PC-9 (cell line): ENCODE measurements at regions not wholly inside any gene's neighbourhood (a gene's known extent, or its start where the extent isn't known, plus 50 kb on each side); places are given as distances from the start of the nearest gene placed in this dataset.

ENCODE experiments used
- BruUV-seq: library from RNA; stranded (reverse); fragments of 400-500 nt; replicated peaks from 2 replicates; lab custom pipeline; 2021; lab: Mats Ljungman, UMichigan
- CTCF ChIA-PET: fragments of 300-600 bp; sonication (Branson Sonifier 250); formaldehyde crosslinking; loops from one replicate; lab custom pipeline; 2022; ENCODE audit warnings: antibody characterized with exemption; lab: Charles Lee
- POLR2A ChIA-PET: fragments of 300-600 bp; sonication (Branson Sonifier 250); formaldehyde crosslinking; loops from one replicate; lab custom pipeline; 2022; ENCODE audit warnings: antibody characterized with exemption; ENCODE audit not compliant: unreplicated experiment; lab: Charles Lee
- DNase-seq, 2 experiments: peaks; one replicate each; pipeline versions ENCODE4 v3.0.0 to v3.0.0-alpha.2; 2015 to 2022; ENCODE audit warnings: mixed read lengths in 1 of 2
- H2AFZ ChIP-seq: fragments of 200-600 bp; sonication (generic); 2 replicates; pipeline ENCODE4 v1.8.1; 2017; ENCODE audit warnings: antibody characterized with exemption
- H3F3A ChIP-seq: fragments of 200-600 bp; sonication (generic); 2 replicates; pipeline ENCODE4 v1.8.1; 2017; ENCODE audit warnings: antibody characterized with exemption, mild to moderate bottlenecking, low read depth; ENCODE audit not compliant: insufficient read depth
- H3K27ac ChIP-seq: fragments of 200-600 bp; sonication (generic); 2 replicates; pipeline ENCODE4 v1.6.1; 2016; ENCODE audit warnings: mixed run types
- H3K27me3 ChIP-seq: fragments of 200-600 bp; sonication (generic); 2 replicates; pipeline ENCODE4 v1.6.1; 2016; ENCODE audit warnings: low read depth, mixed run types; ENCODE audit not compliant: insufficient read depth
- H3K36me3 ChIP-seq: fragments of 200-600 bp; sonication (generic); 2 replicates; pipeline ENCODE4 v1.6.1; 2016; ENCODE audit warnings: low read depth, mixed run types
- H3K4me1 ChIP-seq: fragments of 200-600 bp; sonication (generic); replicated peaks from 2 replicates; pipeline ENCODE4 v1.6.1; 2016; ENCODE audit warnings: mixed run types; ENCODE audit not compliant: insufficient read depth
- H3K4me2 ChIP-seq: fragments of 200-600 bp; sonication (generic); 2 replicates; pipeline ENCODE4 v1.6.1; 2017; ENCODE audit warnings: mixed run types
- H3K4me3 ChIP-seq: fragments of 200-600 bp; sonication (generic); 2 replicates; pipeline ENCODE4 v1.6.1; 2016; ENCODE audit warnings: mixed run types
- H3K79me2 ChIP-seq: fragments of 200-600 bp; sonication (generic); 2 replicates; pipeline ENCODE4 v1.6.1; 2017; ENCODE audit warnings: low read depth, mixed run types
- H3K9me2 ChIP-seq: fragments of 200-600 bp; sonication (generic); 2 replicates; pipeline ENCODE4 v1.8.1; 2017; ENCODE audit warnings: mild to moderate bottlenecking; ENCODE audit not compliant: insufficient read depth
- H3K9me3 ChIP-seq: fragments of 200-600 bp; sonication (generic); 2 replicates; pipeline ENCODE4 v1.8.1; 2016; ENCODE audit warnings: low read depth; ENCODE audit not compliant: insufficient read depth
- H4K20me1 ChIP-seq: fragments of 200-600 bp; sonication (generic); 2 replicates; pipeline ENCODE4 v1.8.1; 2017; ENCODE audit not compliant: insufficient read depth
- CTCF ChIP-seq: fragments of 200-600 bp; sonication (generic); conservative IDR thresholded peaks from 2 replicates; pipeline ENCODE4 v1.6.1; 2017; ENCODE audit warnings: mixed run types, antibody characterized with exemption, mild to moderate bottlenecking, moderate library complexity
- EZH2 ChIP-seq: fragments of 200-600 bp; sonication (generic); IDR thresholded peaks from 2 replicates; pipeline ENCODE4 v1.8.0; 2017; ENCODE audit warnings: antibody characterized with exemption, low read depth
- intact Hi-C: fragments of 100-400 bp; cut with micrococcal nuclease; formaldehyde crosslinking; loops from one replicate; pipeline ENCODE4 v1.10.0; 2022; ENCODE audit not compliant: unreplicated experiment

GRCh38 chr13:67877031-67877430, 646.9 kb upstream of the PCDH9 start:
- no peaks in the 10 kb centered on the region for H3K79me2 ChIP-seq
- no peak overlapping the region for H3K4me2 ChIP-seq
- H3F3A ChIP-seq = no peaks in the 10 kb centered on the region
- H3K4me1 ChIP-seq = no peaks in the 10 kb centered on the region
- CTCF ChIA-PET = no interaction called here
- intact Hi-C loops = no loop called here
- no peaks in the 10 kb centered on the region for H3K36me3 ChIP-seq
- H4K20me1 ChIP-seq = no peaks in the 10 kb centered on the region
- H2AFZ ChIP-seq = no peak overlapping the region
- TF ChIP-seq EZH2 = no peak
- no peak for TF ChIP-seq CTCF
- no peaks in the 10 kb centered on the region for H3K27me3 ChIP-seq
- H3K9me3 ChIP-seq = no peaks in the 10 kb centered on the region
- H3K9me2 ChIP-seq = no peaks in the 10 kb centered on the region
- no TSS peak for BruUV-seq
- no peak overlapping the region for H3K4me3 ChIP-seq
- H3K27ac ChIP-seq = no peak overlapping the region
- POLR2A ChIA-PET = no interaction called here
- no peak for DNase-seq

GRCh38 chr13:67867206-67867605, 637.1 kb upstream of the PCDH9 start:
- ChIA-PET CTCF (no interaction called here), POLR2A (no interaction called here)
- intact Hi-C loops = no loop called here
- no peak for TF ChIP-seq EZH2
- TF ChIP-seq CTCF = no peak
- Histone ChIP-seq H3K9me2 (0 out of 2 replicates have a peak, but pooled peaks cover 5% of the 10 kb centered on the region), H3K4me2 (no peak overlapping the region), H3K4me1 (no peaks in the 10 kb centered on the region), H3K9me3 (no peaks in the 10 kb centered on the region), H3K4me3 (no peak overlapping the region), H4K20me1 (no peaks in the 10 kb centered on the region), H3K27ac (no peak overlapping the region), H3K36me3 (no peaks in the 10 kb centered on the region), H3K79me2 (no peaks in the 10 kb centered on the region), H3F3A (no peaks in the 10 kb centered on the region), H3K27me3 (no peaks in the 10 kb centered on the region), H2AFZ (no peak overlapping the region)
- no TSS peak for BruUV-seq
- no peak for DNase-seq

- DNase-seq = no peak
- Histone ChIP-seq H3K9me2 (no peaks in the 10 kb centered on the region), H3F3A (no peaks in the 10 kb centered on the region), H4K20me1 (no peaks in the 10 kb centered on the region), H3K4me2 (no peak overlapping the region), H3K79me2 (no peaks in the 10 kb centered on the region), H3K36me3 (no peaks in the 10 kb centered on the region), H3K4me1 (no peaks in the 10 kb centered on the region), H3K27me3 (no peaks in the 10 kb centered on the region), H3K27ac (no peak overlapping the region), H3K9me3 (no peaks in the 10 kb centered on the region), H2AFZ (no peak overlapping the region), H3K4me3 (no peak overlapping the region)
- ChIA-PET POLR2A (no interaction called here), CTCF (no interaction called here)
- intact Hi-C loops = no loop called here
- TF ChIP-seq EZH2 (no peak), CTCF (no peak)
- BruUV-seq = no TSS peak
Measured at GRCh38 chr13:67860315-67860714, 630.2 kb upstream of the PCDH9 start.
